ENCODE measurements at regions not wholly inside any gene's neighbourhood (a gene's known extent, or its start where the extent isn't known, plus 50 kb on each side); places are given as distances from the start of the nearest gene placed in this dataset.

DNA sequence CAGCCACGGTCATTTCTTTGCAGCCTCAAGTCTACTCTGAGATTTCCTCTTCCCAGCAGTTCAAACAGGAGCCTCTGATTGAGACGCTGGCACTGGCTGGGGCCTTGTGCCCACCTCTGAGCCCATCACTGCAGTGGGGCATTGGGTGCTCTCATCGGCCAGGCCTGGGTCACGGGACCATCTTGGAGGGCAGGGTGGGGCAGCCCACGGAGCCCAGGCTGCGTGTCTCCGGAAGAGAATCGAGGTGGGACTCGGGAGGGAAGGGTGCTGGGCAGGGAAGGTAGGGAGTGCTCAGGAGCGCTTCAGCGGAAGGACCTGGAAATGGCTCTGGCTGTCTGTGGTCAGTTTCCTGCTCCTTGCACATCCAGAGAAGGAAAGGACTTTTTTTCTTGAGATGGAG, 82.4 kb downstream of the RTP5 start:
- Histone ChIP-seq H3K4me1 (peaks cover 0 to 9% (median 0%) of the 10 kb centered on the region in 3 donors), H3K27me3 (peaks cover 50% of the 10 kb centered on the region), H3K36me3 (no peaks in the 10 kb centered on the region), H3K27ac (no peak overlapping the region), H3K4me3 (no peak overlapping the region), H3K9me3 (no peaks in the 10 kb centered on the region)
- WGBS, 2 donors (ENCODE audit: low coverage in 1 of 2), result 92 to 93% methylated on average over 1 to 2 of the region's 11 CpGs
- ATAC-seq, result no peak
- TF ChIP-seq POLR2A (IDR thresholded peaks at IDR 0.05) (no peak), EP300 (IDR thresholded peaks at IDR 0.05) (no peak), POLR2AphosphoS5 (IDR thresholded peaks at IDR 0.05) (no peak)
- TF ChIP-seq, protein P1, sequence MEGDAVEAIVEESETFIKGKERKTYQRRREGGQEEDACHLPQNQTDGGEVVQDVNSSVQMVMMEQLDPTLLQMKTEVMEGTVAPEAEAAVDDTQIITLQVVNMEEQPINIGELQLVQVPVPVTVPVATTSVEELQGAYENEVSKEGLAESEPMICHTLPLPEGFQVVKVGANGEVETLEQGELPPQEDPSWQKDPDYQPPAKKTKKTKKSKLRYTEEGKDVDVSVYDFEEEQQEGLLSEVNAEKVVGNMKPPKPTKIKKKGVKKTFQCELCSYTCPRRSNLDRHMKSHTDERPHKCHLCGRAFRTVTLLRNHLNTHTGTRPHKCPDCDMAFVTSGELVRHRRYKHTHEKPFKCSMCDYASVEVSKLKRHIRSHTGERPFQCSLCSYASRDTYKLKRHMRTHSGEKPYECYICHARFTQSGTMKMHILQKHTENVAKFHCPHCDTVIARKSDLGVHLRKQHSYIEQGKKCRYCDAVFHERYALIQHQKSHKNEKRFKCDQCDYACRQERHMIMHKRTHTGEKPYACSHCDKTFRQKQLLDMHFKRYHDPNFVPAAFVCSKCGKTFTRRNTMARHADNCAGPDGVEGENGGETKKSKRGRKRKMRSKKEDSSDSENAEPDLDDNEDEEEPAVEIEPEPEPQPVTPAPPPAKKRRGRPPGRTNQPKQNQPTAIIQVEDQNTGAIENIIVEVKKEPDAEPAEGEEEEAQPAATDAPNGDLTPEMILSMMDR (IDR thresholded peaks at IDR 0.05), result no peak

DNA sequence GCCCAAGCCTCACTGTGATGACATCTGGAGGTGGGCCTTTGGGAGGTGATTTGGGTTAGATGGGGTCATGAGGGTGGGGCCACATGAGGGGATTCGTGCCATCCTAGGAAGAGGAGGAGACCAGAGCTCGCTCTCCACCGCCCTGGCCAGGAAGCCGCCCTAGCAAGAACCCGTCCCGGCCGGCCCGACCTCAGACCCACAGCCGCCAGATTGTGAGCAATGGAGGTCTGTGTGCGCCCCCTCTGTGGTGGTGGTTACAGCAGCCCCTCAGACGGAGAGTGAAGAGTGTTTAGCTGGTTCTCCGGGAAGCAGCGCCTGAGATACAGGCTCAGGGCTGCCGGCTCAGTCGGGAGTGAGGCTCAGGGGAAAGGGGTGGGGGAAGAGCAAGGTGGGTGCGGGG, 83.3 kb downstream of the RTP5 start:
- peaks cover 41% of the 10 kb centered on the region for H3K27me3 ChIP-seq
- TF ChIP-seq POLR2A (IDR thresholded peaks at IDR 0.05) (no peak), EP300 (IDR thresholded peaks at IDR 0.05) (no peak), POLR2AphosphoS5 (IDR thresholded peaks at IDR 0.05) (no peak)
- TF ChIP-seq, protein P1 (IDR thresholded peaks at IDR 0.05), result no peak
- H3K9me3 ChIP-seq, result no peaks in the 10 kb centered on the region
- ATAC-seq, result no peak
- no peak overlapping the region for H3K27ac ChIP-seq
- H3K4me3 ChIP-seq, result no peak overlapping the region
- 93 to 100% methylated on average over 2 to 3 of the region's 16 CpGs for WGBS, 2 donors (ENCODE audit: low coverage in 1 of 2)
- H3K36me3 ChIP-seq, result no peaks in the 10 kb centered on the region
- peaks cover 0 to 9% (median 0%) of the 10 kb centered on the region in 3 donors for H3K4me1 ChIP-seq

DNA sequence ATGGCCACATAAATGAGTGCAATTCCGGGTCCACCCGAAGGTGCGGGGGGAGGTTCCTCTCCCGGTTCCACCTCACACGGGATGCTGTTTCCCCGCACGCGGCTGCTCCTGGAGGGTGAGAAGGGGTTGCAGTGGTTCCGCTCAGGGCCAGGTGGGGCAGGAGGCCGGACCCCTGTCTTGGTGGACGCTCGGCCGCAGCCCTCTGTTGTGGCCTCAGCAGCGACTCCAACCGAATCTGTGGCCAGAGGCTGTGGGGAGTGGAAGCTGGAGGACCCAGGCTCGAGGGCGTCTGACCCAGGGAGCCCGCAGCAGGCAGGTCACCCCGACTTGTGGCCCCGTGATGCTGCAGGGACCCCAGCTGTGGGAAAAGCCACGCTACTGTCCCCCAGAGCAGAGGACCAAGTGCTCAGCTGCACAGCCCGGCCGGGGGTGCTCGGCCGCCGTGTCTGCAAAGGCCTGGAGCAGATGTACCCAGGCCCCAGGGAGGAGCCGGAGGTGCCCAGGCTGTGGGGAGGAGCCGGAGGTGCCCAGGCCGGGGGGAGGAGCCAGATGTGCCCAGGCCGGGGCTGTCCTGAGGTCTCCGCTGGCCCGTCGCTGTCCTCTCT, 83.9 kb downstream of the RTP5 start:
- no peak for TF ChIP-seq EP300 (IDR thresholded peaks at IDR 0.05)
- TF ChIP-seq POLR2AphosphoS5 (IDR thresholded peaks at IDR 0.05), result no peak
- TF ChIP-seq, protein P1 (IDR thresholded peaks at IDR 0.05), result no peak
- Histone ChIP-seq H3K9me3 (no peaks in the 10 kb centered on the region), H3K27me3 (peaks cover 38% of the 10 kb centered on the region), H3K27ac (no peak overlapping the region), H3K36me3 (no peaks in the 10 kb centered on the region), H3K4me3 (no peak overlapping the region), H3K4me1 (peaks cover 0 to 9% (median 0%) of the 10 kb centered on the region in 3 donors)
- no peak for ATAC-seq
- 85 to 96% methylated on average over 7 to 12 of the region's 33 CpGs for WGBS, 2 donors (ENCODE audit: low coverage in 1 of 2)

DNA sequence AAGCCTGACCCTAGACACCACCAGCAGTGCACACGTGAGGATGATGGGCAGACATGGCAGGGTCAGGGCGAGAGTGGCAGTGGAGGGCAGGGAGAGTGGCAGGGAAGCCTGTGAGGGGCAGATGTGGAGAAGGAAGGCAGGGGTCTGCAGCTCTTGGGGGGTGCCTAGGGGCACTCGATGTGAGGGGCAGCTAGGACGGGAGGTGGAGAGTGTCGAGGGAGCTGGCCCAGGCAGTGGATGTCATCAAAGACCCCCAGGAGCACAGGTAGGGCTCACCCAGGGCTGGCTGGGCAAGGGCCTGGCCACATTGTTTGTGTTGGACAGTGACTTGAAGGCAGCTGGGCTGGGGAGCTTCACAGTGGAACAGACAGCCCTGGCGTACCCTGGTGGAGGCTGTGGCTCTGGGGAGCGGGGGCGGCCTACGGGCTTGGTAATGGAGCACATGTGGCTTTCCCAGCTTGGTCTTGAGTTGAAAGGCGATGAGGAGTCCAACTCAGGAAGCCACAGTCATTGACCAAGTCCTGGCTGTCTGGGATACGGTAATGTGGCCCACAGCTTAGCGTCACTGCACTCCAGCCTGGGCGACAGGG, 87.1 kb downstream of the RTP5 start:
- H3K9me3 ChIP-seq, result no peaks in the 10 kb centered on the region
- no peak for TF ChIP-seq POLR2AphosphoS5 (IDR thresholded peaks at IDR 0.05)
- no peak for TF ChIP-seq EP300 (IDR thresholded peaks at IDR 0.05)
- TF ChIP-seq POLR2A (IDR thresholded peaks at IDR 0.05), result no peak
- TF ChIP-seq, protein P1 (IDR thresholded peaks at IDR 0.05), result no peak
- ATAC-seq, result no peak
- no peak overlapping the region for H3K4me3 ChIP-seq
- H3K27me3 ChIP-seq, result peaks cover 12% of the 10 kb centered on the region
- H3K27ac ChIP-seq, result no peak overlapping the region
- WGBS, 2 donors (ENCODE audit: low coverage in 1 of 2), result 87 to 88% methylated on average over 4 to 8 of the region's 13 CpGs
- H3K4me1 ChIP-seq, result no peaks in the 10 kb centered on the region
- H3K36me3 ChIP-seq, result no peaks in the 10 kb centered on the region

DNA sequence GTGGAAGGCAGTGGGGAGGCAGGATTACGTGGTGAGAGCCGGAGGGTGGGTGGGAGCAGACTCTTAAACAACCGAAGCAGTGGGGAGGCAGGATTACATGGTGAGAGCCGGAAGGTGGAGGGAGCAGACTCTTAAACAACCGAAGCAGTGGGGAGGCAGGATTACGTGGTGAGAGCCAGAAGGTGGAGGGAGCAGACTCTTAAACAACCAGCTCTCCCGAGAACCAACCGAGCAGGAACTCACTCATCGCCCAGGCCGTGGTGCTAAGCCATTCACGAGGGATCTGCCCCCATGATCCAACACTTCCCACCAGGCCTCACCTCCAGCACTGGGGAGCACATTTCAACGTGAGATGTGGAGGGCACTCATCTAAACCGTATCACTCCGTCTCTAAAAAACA, 87.7 kb downstream of the RTP5 start:
- no peak for TF ChIP-seq POLR2AphosphoS5 (IDR thresholded peaks at IDR 0.05)
- TF ChIP-seq EP300 (IDR thresholded peaks at IDR 0.05), result no peak
- TF ChIP-seq POLR2A (IDR thresholded peaks at IDR 0.05), result no peak
- TF ChIP-seq, protein P1 (IDR thresholded peaks at IDR 0.05), result no peak
- H3K27ac ChIP-seq, result no peak overlapping the region
- H3K9me3 ChIP-seq, result no peaks in the 10 kb centered on the region
- H3K4me1 ChIP-seq, result no peaks in the 10 kb centered on the region
- H3K27me3 ChIP-seq, result peaks cover 6% of the 10 kb centered on the region
- no peak for ATAC-seq
- no peak overlapping the region for H3K4me3 ChIP-seq
- no peaks in the 10 kb centered on the region for H3K36me3 ChIP-seq
- 78 to 91% methylated on average over 10 to 14 of the region's 14 CpGs for WGBS, 2 donors (ENCODE audit: low coverage in 1 of 2)

Measured in gastroesophageal sphincter (tissue), 4 donors.